Nephron progenitor cell (in vitro differentiated cells): ENCODE measurements at regions not wholly inside any gene's neighbourhood (a gene's known extent, or its start where the extent isn't known, plus 50 kb on each side); places are given as distances from the start of the nearest gene placed in this dataset.

Experiments used
- DNase-seq: peaks from one replicate; pipeline ENCODE4 v3.0.0; 2021
- H3K27ac Mint-ChIP-seq: 2 replicates; pipeline ENCODE4 v1.8.0; 2021; ENCODE audit warnings: mild to moderate bottlenecking, moderate library complexity, mixed read lengths
- H3K27me3 Mint-ChIP-seq: 2 replicates; pipeline ENCODE4 v1.8.0; 2021; ENCODE audit warnings: mild to moderate bottlenecking, low read depth, mixed read lengths; ENCODE audit not compliant: poor library complexity
- H3K36me3 Mint-ChIP-seq: 2 replicates; pipeline ENCODE4 v1.8.0; 2021; ENCODE audit warnings: low read depth, mixed read lengths
- H3K4me1 Mint-ChIP-seq: 2 replicates; pipeline ENCODE4 v1.8.0; 2021; ENCODE audit warnings: mixed read lengths
- H3K4me3 Mint-ChIP-seq: 2 replicates; pipeline ENCODE4 v1.8.0; 2021; ENCODE audit warnings: mild to moderate bottlenecking, moderate library complexity, mixed read lengths
- H3K9me3 Mint-ChIP-seq: 2 replicates; pipeline ENCODE4 v1.8.0; 2021; ENCODE audit warnings: mild to moderate bottlenecking, moderate library complexity, mixed read lengths
- CTCF ChIP-seq: fragments of 200-600 bp; sonication (generic); IDR thresholded peaks from 2 replicates; pipeline ENCODE4 v1.5.0; 2021; ENCODE audit warnings: antibody characterized with exemption

- H3K27ac Mint-ChIP-seq, result no peak overlapping the region
- no peak overlapping the region for H3K4me3 Mint-ChIP-seq
- no peak for TF ChIP-seq CTCF
- H3K4me1 Mint-ChIP-seq, result peaks cover 16% of the 10 kb centered on the region
- peaks cover 7% of the 10 kb centered on the region for H3K27me3 Mint-ChIP-seq
- H3K36me3 Mint-ChIP-seq, result no peaks in the 10 kb centered on the region
- no peak for DNase-seq
- H3K9me3 Mint-ChIP-seq, result peaks cover 17% of the 10 kb centered on the region
These were observed 114.4 kb upstream of the RAB3GAP2 start for GRCh38 chr1:220386494-220387195.

DNA sequence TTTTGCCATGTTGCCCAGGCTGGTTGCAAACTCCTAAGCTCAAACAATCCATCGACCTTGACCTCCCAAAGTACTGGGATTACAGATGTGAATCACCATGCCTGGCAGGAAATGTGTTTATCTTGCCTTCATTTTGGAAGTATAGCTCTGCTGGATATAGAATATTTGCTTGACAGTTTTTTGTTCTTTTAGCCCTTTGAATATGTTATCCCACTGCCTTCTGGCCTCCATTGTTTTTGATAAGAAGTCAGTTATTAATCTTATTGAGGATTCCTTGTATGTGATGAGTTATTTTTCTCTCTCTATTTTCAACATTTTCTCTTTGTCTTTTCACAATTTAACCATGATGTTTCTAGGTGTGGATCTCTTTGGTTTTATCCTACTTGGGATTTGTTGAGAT, 112.9 kb upstream of the RAB3GAP2 start:
- Mint-ChIP-seq H3K4me1 (peaks cover 5% of the 10 kb centered on the region), H3K27me3 (peaks cover 7% of the 10 kb centered on the region), H3K9me3 (peaks cover 23% of the 10 kb centered on the region)

DNA sequence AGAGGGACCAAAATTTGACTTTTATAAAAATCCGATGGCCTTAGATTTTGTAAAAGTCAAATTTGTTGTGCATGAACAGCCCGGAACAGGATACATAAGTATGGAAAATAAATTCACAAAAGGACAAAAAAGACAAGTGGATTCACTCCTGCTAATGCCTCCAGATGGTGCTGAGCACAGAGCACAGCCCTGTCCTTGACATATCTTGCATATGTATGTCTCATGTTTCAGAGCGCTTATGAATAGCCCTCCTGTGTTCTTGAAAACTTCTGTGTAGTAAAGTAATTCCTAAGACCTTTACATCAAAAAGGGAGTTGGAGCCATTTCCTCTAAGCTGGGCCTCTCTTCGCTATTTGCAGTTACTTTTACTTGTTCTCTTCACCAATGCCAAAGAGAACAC, 110.7 kb upstream of the RAB3GAP2 start:
- peaks cover 5% of the 10 kb centered on the region for H3K4me1 Mint-ChIP-seq

More for the DNA sequence above, 112.9 kb upstream of the RAB3GAP2 start:
- no peak for DNase-seq
- no peak for TF ChIP-seq CTCF
- Mint-ChIP-seq H3K36me3 (no peaks in the 10 kb centered on the region), H3K4me3 (no peak overlapping the region), H3K27ac (no peak overlapping the region)

GRCh38 chr1:220380885-220381284, 108.6 kb upstream of the RAB3GAP2 start:
- no peaks in the 10 kb centered on the region for H3K36me3 Mint-ChIP-seq
- peaks cover 5% of the 10 kb centered on the region for H3K27me3 Mint-ChIP-seq
- no peak overlapping the region for H3K27ac Mint-ChIP-seq
- H3K4me3 Mint-ChIP-seq, result no peak overlapping the region
- TF ChIP-seq CTCF, result no peak
- DNase-seq, result no peak
- peaks cover 20% of the 10 kb centered on the region for H3K9me3 Mint-ChIP-seq
- peaks cover 5% of the 10 kb centered on the region for H3K4me1 Mint-ChIP-seq

More for the DNA sequence above, 110.7 kb upstream of the RAB3GAP2 start:
- Mint-ChIP-seq H3K9me3 (peaks cover 27% of the 10 kb centered on the region), H3K27me3 (peaks cover 8% of the 10 kb centered on the region), H3K36me3 (no peaks in the 10 kb centered on the region), H3K4me3 (no peak overlapping the region), H3K27ac (no peak overlapping the region)
- no peak for TF ChIP-seq CTCF
- no peak for DNase-seq

- Mint-ChIP-seq H3K4me3 (no peak overlapping the region), H3K4me1 (peaks cover 5% of the 10 kb centered on the region), H3K27ac (no peak overlapping the region), H3K27me3 (peaks cover 5% of the 10 kb centered on the region), H3K36me3 (no peaks in the 10 kb centered on the region), H3K9me3 (peaks cover 14% of the 10 kb centered on the region)
- no peak for TF ChIP-seq CTCF
- no peak for DNase-seq
These were observed 106.5 kb upstream of the RAB3GAP2 start for GRCh38 chr1:220378571-220379302.
